ENCODE measurements at regions not wholly inside any gene's neighbourhood (a gene's known extent, or its start where the extent isn't known, plus 50 kb on each side); places are given as distances from the start of the nearest gene placed in this dataset.

- no peak for TF ChIP-seq CTCF (IDR thresholded peaks at IDR 0.05)
Measured at GRCh38 chr12:3375326-3375725, 115.7 kb upstream of the PRMT8 start.

- TF ChIP-seq CTCF (IDR thresholded peaks at IDR 0.05), result no peak
Measured at GRCh38 chr12:3376779-3377455, 114.1 kb upstream of the PRMT8 start.

GRCh38 chr12:3378655-3379054 lies 112.3 kb upstream of the PRMT8 start:
- TF ChIP-seq CTCF (IDR thresholded peaks at IDR 0.05), result no peak

- TF ChIP-seq CTCF (IDR thresholded peaks at IDR 0.05), result no peak
Measured at GRCh38 chr12:3379079-3379478, 111.9 kb upstream of the PRMT8 start.

- TF ChIP-seq CTCF (IDR thresholded peaks at IDR 0.05), result no peak
Measured at GRCh38 chr12:3380200-3381043, 110.6 kb upstream of the PRMT8 start.

- TF ChIP-seq CTCF (IDR thresholded peaks at IDR 0.05), result no peak
Measured at GRCh38 chr12:3381059-3382047, 109.7 kb upstream of the PRMT8 start.

- TF ChIP-seq CTCF (IDR thresholded peaks at IDR 0.05), result no peak
Measured at GRCh38 chr12:3389986-3390385, 101.0 kb upstream of the PRMT8 start.
